H1 (cell line): ENCODE measurements at regions not wholly inside any gene's neighbourhood (a gene's known extent, or its start where the extent isn't known, plus 50 kb on each side); places are given as distances from the start of the nearest gene placed in this dataset.

Source experiments
- CTCF ChIA-PET: fragments of 300-600 bp; sonication (Branson Sonifier 250); formaldehyde crosslinking; loops from one replicate; lab custom pipeline; 2021; ENCODE audit not compliant: partially characterized antibody; lab: Charles Lee
- POLR2A ChIA-PET: fragments of 300-600 bp; sonication (Branson Sonifier 250); formaldehyde crosslinking; loops from one replicate; lab custom pipeline; 2021; ENCODE audit warnings: inconsistent platforms; ENCODE audit not compliant: partially characterized antibody; lab: Charles Lee
- DNase-seq, 2 experiments: peaks; one replicate each; pipeline versions ENCODE4 v3.0.0 to v3.0.0-alpha.2; 2010 to 2022; ENCODE audit warnings: low spot score in 2 of 2, low read depth in 1 of 2, mixed read lengths in 1 of 2
- FAIRE-seq: peaks from 2 replicates; lab custom pipeline; 2011; peaks lifted over from hg19 to GRCh38; lab: Jason Lieb, UNC
- H2AFZ ChIP-seq: 2 replicates; pipeline ENCODE4 v1.8.1; 2012; ENCODE audit warnings: low read length, inconsistent platforms
- H2AK5ac ChIP-seq: 2 replicates; pipeline ENCODE4 v1.6.1; 2013; ENCODE audit warnings: low read depth, low read length
- H2BK120ac ChIP-seq: replicated peaks from 2 replicates; pipeline ENCODE3; 2013; ENCODE audit warnings: low read depth, low read length, inconsistent platforms
- H2BK12ac ChIP-seq: 2 replicates; pipeline ENCODE4 v1.6.1; 2013; ENCODE audit warnings: low read depth, low read length
- H2BK15ac ChIP-seq: 2 replicates; pipeline ENCODE4 v1.6.1; 2013; ENCODE audit warnings: low read length
- H2BK20ac ChIP-seq: 2 replicates; pipeline ENCODE4 v1.6.1; 2013; ENCODE audit warnings: low read length
- H2BK5ac ChIP-seq: 2 replicates; pipeline ENCODE4 v1.6.1; 2013; ENCODE audit warnings: low read depth, low read length
- H3K14ac ChIP-seq: 2 replicates; pipeline ENCODE4 v1.6.1; 2013; ENCODE audit warnings: inconsistent platforms; ENCODE audit not compliant: insufficient read length
- H3K18ac ChIP-seq: 2 replicates; pipeline ENCODE4 v1.6.1; 2013; ENCODE audit warnings: low read length; ENCODE audit errors: extremely low read depth
- H3K23ac ChIP-seq: 2 replicates; pipeline ENCODE4 v1.6.1; 2013; ENCODE audit warnings: inconsistent platforms; ENCODE audit not compliant: insufficient read length
- H3K23me2 ChIP-seq: 2 replicates; pipeline ENCODE4 v1.6.1; 2013; ENCODE audit warnings: low read depth, low read length
- H3K27ac ChIP-seq: 2 replicates; pipeline ENCODE4 v1.6.1; 2011; ENCODE audit warnings: low read depth, low read length, inconsistent platforms
- H3K27me3 ChIP-seq, 4 experiments: replicated peaks in 1 of 4; 1 replicate in 1 of 4; 2 replicates in 3 of 4; pipeline versions ENCODE4 v1.6.1 to v1.8.1; 2011 to 2013; ENCODE audit warnings: low read length in 3 of 4, mild to moderate bottlenecking in 3 of 4, inconsistent platforms in 2 of 4, mixed read lengths in 2 of 4, moderate library complexity in 1 of 4; ENCODE audit not compliant: control insufficient read depth in 3 of 4, insufficient read depth in 3 of 4; ENCODE audit errors: extremely low read depth in 1 of 4
- H3K36me3 ChIP-seq, 4 experiments: 2 replicates each; pipeline versions ENCODE4 v1.6.1 to v1.8.1; 2011 to 2013; ENCODE audit warnings: mild to moderate bottlenecking in 4 of 4, low read length in 3 of 4, moderate library complexity in 2 of 4, control low read depth in 1 of 4, inconsistent platforms in 1 of 4; ENCODE audit not compliant: insufficient read depth in 4 of 4, control insufficient read depth in 2 of 4
- H3K4ac ChIP-seq: replicated peaks from 2 replicates; pipeline ENCODE3; 2013; ENCODE audit warnings: low read length, low read depth, mixed read lengths, inconsistent platforms; ENCODE audit not compliant: insufficient read length
- H3K4me1 ChIP-seq, 4 experiments: replicated peaks in 1 of 4; 1 replicate in 1 of 4; 2 replicates in 3 of 4; pipeline versions ENCODE4 v1.6.1 to v1.8.1; 2011 to 2013; ENCODE audit warnings: low read length in 3 of 4, inconsistent platforms in 2 of 4, mixed read lengths in 1 of 4; ENCODE audit not compliant: insufficient read depth in 4 of 4, control insufficient read depth in 3 of 4
- H3K4me2 ChIP-seq, 2 experiments: 2 replicates each; pipeline versions ENCODE4 v1.6.1 to v1.8.1; 2011 to 2013; ENCODE audit warnings: low read depth in 2 of 2, low read length in 2 of 2, control low read depth in 1 of 2, inconsistent platforms in 1 of 2, mild to moderate bottlenecking in 1 of 2; ENCODE audit not compliant: insufficient read depth in 1 of 2
- H3K4me3 ChIP-seq, 4 experiments: fragments of 200-600, 300-600 bp in 1 of 4; sonication (generic), shearing (Covaris generic), sonication (Bioruptor Twin) in 1 of 4; 2 replicates each; pipeline versions ENCODE4 v1.5.1 to v1.8.1; 2011 to 2016; ENCODE audit warnings: low read length in 4 of 4, low read depth in 3 of 4, control low read depth in 2 of 4, inconsistent platforms in 2 of 4, mild to moderate bottlenecking in 2 of 4, mixed read lengths in 1 of 4, moderate library complexity in 1 of 4; ENCODE audit not compliant: insufficient read depth in 2 of 4; ENCODE audit errors: extremely low read depth in 1 of 4
- H3K56ac ChIP-seq: replicated peaks from 2 replicates; pipeline ENCODE3; 2013; ENCODE audit warnings: low read depth, mild to moderate bottlenecking, mixed read lengths, low read length, inconsistent platforms; ENCODE audit not compliant: insufficient read length
- H3K79me1 ChIP-seq: 2 replicates; pipeline ENCODE4 v1.6.1; 2013; ENCODE audit warnings: low read depth, low read length, control low read depth
- H3K79me2 ChIP-seq, 2 experiments: 2 replicates each; pipeline versions ENCODE4 v1.6.1 to v1.8.1; 2012 to 2013; ENCODE audit warnings: low read length in 2 of 2, mild to moderate bottlenecking in 2 of 2, inconsistent platforms in 1 of 2; ENCODE audit not compliant: insufficient read depth in 2 of 2, control insufficient read depth in 1 of 2
- H3K9ac ChIP-seq, 4 experiments: replicated peaks in 1 of 4; 1 replicate in 1 of 4; 2 replicates in 3 of 4; pipeline versions ENCODE4 v1.6.1 to v1.8.1; 2011 to 2013; ENCODE audit warnings: low read depth in 3 of 4, low read length in 3 of 4, control low read depth in 2 of 4, mild to moderate bottlenecking in 2 of 4, moderate library complexity in 2 of 4, inconsistent platforms in 1 of 4; ENCODE audit errors: extremely low read depth in 1 of 4
- H3K9me3 ChIP-seq, 2 experiments: 2 replicates each; pipeline versions ENCODE4 v1.6.1 to v1.8.1; 2012 to 2013; ENCODE audit warnings: mild to moderate bottlenecking in 2 of 2, moderate library complexity in 2 of 2, control low read depth in 1 of 2, inconsistent platforms in 1 of 2, low read depth in 1 of 2, low read length in 1 of 2, mixed read lengths in 1 of 2; ENCODE audit not compliant: insufficient read depth in 2 of 2
- H4K20me1 ChIP-seq, 2 experiments: replicated peaks in 1 of 2; 2 replicates each; pipeline versions ENCODE3 to v1.8.1; 2011 to 2013; ENCODE audit warnings: inconsistent platforms in 2 of 2, low read length in 2 of 2, mild to moderate bottlenecking in 1 of 2; ENCODE audit not compliant: insufficient read depth in 2 of 2, control insufficient read depth in 1 of 2
- H4K5ac ChIP-seq: 2 replicates; pipeline ENCODE4 v1.6.1; 2013; ENCODE audit warnings: low read length, low read depth, mixed read lengths, inconsistent platforms; ENCODE audit not compliant: insufficient read length
- H4K8ac ChIP-seq: 2 replicates; pipeline ENCODE4 v1.8.0; 2013; ENCODE audit warnings: mild to moderate bottlenecking, moderate library complexity, low read length, inconsistent platforms; ENCODE audit not compliant: insufficient read depth; ENCODE audit errors: extremely low read depth
- H4K91ac ChIP-seq: replicated peaks from 2 replicates; pipeline ENCODE3; 2013; ENCODE audit warnings: low read length, mixed read lengths, inconsistent platforms; ENCODE audit not compliant: insufficient read length
- BACH1 ChIP-seq: IDR thresholded peaks from 2 replicates; pipeline ENCODE4 v1.6.1; 2012; ENCODE audit warnings: low read length, improper control_type of control experiment
- CEBPB ChIP-seq: IDR thresholded peaks from 2 replicates; pipeline ENCODE4 v1.6.1; 2012; ENCODE audit warnings: low read depth, low read length
- CTBP2 ChIP-seq: IDR thresholded peaks from 2 replicates; pipeline ENCODE4 v1.7.0; 2011; ENCODE audit warnings: borderline replicate concordance, mild to moderate bottlenecking, moderate library complexity, mixed read lengths, low read length; ENCODE audit not compliant: insufficient read depth, insufficient read length
- EGR1 ChIP-seq: IDR thresholded peaks from 2 replicates; pipeline ENCODE4 v1.6.1; 2011; ENCODE audit warnings: low read depth, low read length, borderline replicate concordance
- EZH2 ChIP-seq: fragments of 200-600 bp; sonication (generic); IDR thresholded peaks from 2 replicates; pipeline ENCODE4 v1.7.1; 2012; ENCODE audit warnings: low read depth, mild to moderate bottlenecking, moderate library complexity, low read length, inconsistent platforms; ENCODE audit not compliant: severe bottlenecking
- GABPA ChIP-seq: IDR thresholded peaks from 2 replicates; pipeline ENCODE4 v1.6.1; 2011; ENCODE audit warnings: mild to moderate bottlenecking, low read length, moderate library complexity, borderline replicate concordance; ENCODE audit not compliant: insufficient read depth
- KDM4A ChIP-seq: IDR thresholded peaks from one replicate; pipeline ENCODE4 v1.7.1; 2012; ENCODE audit warnings: low read depth, mild to moderate bottlenecking, moderate library complexity, low read length, inconsistent platforms; ENCODE audit not compliant: severe bottlenecking
- NANOG ChIP-seq: IDR thresholded peaks from 2 replicates; pipeline ENCODE4 v1.6.1; 2011; ENCODE audit warnings: low read length, low read depth, mild to moderate bottlenecking, inconsistent platforms; ENCODE audit not compliant: insufficient read depth, poor library complexity, severe bottlenecking
- POLR2A ChIP-seq, 2 experiments: IDR thresholded peaks; 1 replicate in 1 of 2; 2 replicates in 1 of 2; pipeline ENCODE4 v1.6.1; 2011; ENCODE audit warnings: low read depth in 2 of 2, low read length in 2 of 2, mild to moderate bottlenecking in 2 of 2; ENCODE audit errors: control extremely low read depth in 1 of 2
- POLR2AphosphoS5 ChIP-seq: IDR thresholded peaks from 2 replicates; pipeline ENCODE4 v1.6.1; 2011; ENCODE audit warnings: low read depth, low read length
- RXRA ChIP-seq: IDR thresholded peaks from 2 replicates; pipeline ENCODE4 v1.6.1; 2011; ENCODE audit warnings: low read depth, mild to moderate bottlenecking, low read length, moderate library complexity; ENCODE audit not compliant: insufficient read depth
- SIRT6 ChIP-seq: IDR thresholded peaks from one replicate; pipeline ENCODE4 v1.7.1; 2012; ENCODE audit warnings: low read length, inconsistent platforms
- SP2 ChIP-seq: IDR thresholded peaks from 2 replicates; pipeline ENCODE4 v1.6.1; 2012; ENCODE audit warnings: mild to moderate bottlenecking, low read length, inconsistent platforms
- SUZ12 ChIP-seq: fragments of 200-600 bp; sonication (generic); IDR thresholded peaks from 2 replicates; pipeline ENCODE4 v1.6.1; 2012; ENCODE audit warnings: mild to moderate bottlenecking, inconsistent platforms, low read length, moderate library complexity, mixed read lengths

GRCh38 chr7:118325450-118325808 lies 100.9 kb downstream of the ANKRD7 start:
- H3K4me1 ChIP-seq, result peaks cover 0 to 4% (median 2%) of the 10 kb centered on the region in 4 experiments; a peak in 5 of 7 replicates
- no peak overlapping the region for H2AK5ac ChIP-seq
- H3K56ac ChIP-seq, result no peak overlapping the region
- H4K5ac ChIP-seq, result no peak overlapping the region
- H4K8ac ChIP-seq, result no peak overlapping the region
- no peak overlapping the region for H3K4me3 ChIP-seq
- no peaks in the 10 kb centered on the region for H3K36me3 ChIP-seq
- no peaks in the 10 kb centered on the region for H3K27me3 ChIP-seq
- FAIRE-seq (no peak), DNase-seq (no peak)
- H3K23me2 ChIP-seq, result no peaks in the 10 kb centered on the region
- TF ChIP-seq EGR1 (no peak), SIRT6 (no peak), NANOG (no peak), KDM4A (no peak), BACH1 (no peak), POLR2A (IDR thresholded peaks at IDR 0.05; ENCODE audit: control extremely low read depth in 1 of 2, low read depth in 2 of 2, low read length in 2 of 2) (no peak), SP2 (no peak), SUZ12 (no peak), POLR2AphosphoS5 (no peak), RXRA (no peak), CTBP2 (no peak), EZH2 (no peak), GABPA (no peak), CEBPB (no peak)
- no peaks in the 10 kb centered on the region for H3K79me2 ChIP-seq
- H3K9me3 ChIP-seq, result no peaks in the 10 kb centered on the region
- H3K9ac ChIP-seq, result no peak overlapping the region
- H2BK12ac ChIP-seq, result no peak overlapping the region
- no peak overlapping the region for H3K18ac ChIP-seq
- H2AFZ ChIP-seq, result no peak overlapping the region
- POLR2A ChIA-PET, result no interaction called here
- no peaks in the 10 kb centered on the region for H4K20me1 ChIP-seq
- H3K4me2 ChIP-seq, result no peak overlapping the region
- H2BK20ac ChIP-seq, result no peak overlapping the region
- H3K27ac ChIP-seq, result no peak overlapping the region
- no peak overlapping the region for H3K4ac ChIP-seq
- no peak overlapping the region for H2BK120ac ChIP-seq
- H3K14ac ChIP-seq, result no peak overlapping the region
- CTCF ChIA-PET, result no interaction called here
- H4K91ac ChIP-seq, result no peak overlapping the region
- H2BK5ac ChIP-seq, result no peak overlapping the region
- H2BK15ac ChIP-seq, result no peak overlapping the region
- H3K79me1 ChIP-seq, result no peaks in the 10 kb centered on the region
- H3K23ac ChIP-seq, result no peak overlapping the region
